ENCODE measurements at regions not wholly inside any gene's neighbourhood (a gene's known extent, or its start where the extent isn't known, plus 50 kb on each side); places are given as distances from the start of the nearest gene placed in this dataset.

GRCh38 chr3:173253471-173253870 lies 112.4 kb upstream of the SPATA16 start:
- no peak overlapping the region for H3K27ac ChIP-seq (ENCODE audit: extremely low read length, insufficient read depth, low read length)
- DNase-seq (ENCODE audit: low spot score) (no peak), ATAC-seq (no peak), FAIRE-seq (no peak)
- POLR2A ChIA-PET, result no interaction called here
- BruUV-seq (replicated peaks), result no TSS peak
- H2AFZ ChIP-seq (ENCODE audit: low read length), result no peak overlapping the region
- H3K9me3 ChIP-seq (ENCODE audit: low read length), result no peaks in the 10 kb centered on the region
- WGBS (ENCODE audit: low lambda C conversion rate), result 88% methylated on average over 1 of the region's 1 CpG
- H3K9ac ChIP-seq (ENCODE audit: insufficient read depth, low read depth, low read length), result no peak overlapping the region
- in situ Hi-C loops (cut with HindIII; ENCODE audit: extremely low pct_ligation_motif_present, low pct_unique_long_range_greater_than_20kb) (no loop called here), intact Hi-C loops (cut with micrococcal nuclease; ENCODE audit: unreplicated experiment) (no loop called here)
- no peak overlapping the region for H3K4me3 ChIP-seq (replicated peaks in 1 of 3; ENCODE audit: insufficient read depth in 1 of 3, low read depth in 2 of 3, low read length in 3 of 3)
- no peak overlapping the region for H3K4me2 ChIP-seq (ENCODE audit: low read depth, low read length)
- H3K79me2 ChIP-seq (ENCODE audit: insufficient read depth, low read length), result no peaks in the 10 kb centered on the region
- no peaks in the 10 kb centered on the region for H4K20me1 ChIP-seq (ENCODE audit: insufficient read depth, low read length)
- H3K4me1 ChIP-seq (ENCODE audit: insufficient read depth, low read length), result no peaks in the 10 kb centered on the region
- CTCF ChIA-PET (ENCODE audit: low intra/inter-chr PET ratio, low total read pairs), result no interaction called here
- no peaks in the 10 kb centered on the region for H3K27me3 ChIP-seq (ENCODE audit: control insufficient read depth in 1 of 2, insufficient read depth in 2 of 2, low read length in 2 of 2)
- no peaks in the 10 kb centered on the region for H3K36me3 ChIP-seq (replicated peaks in 1 of 2; ENCODE audit: control insufficient read depth in 1 of 2, insufficient read depth in 2 of 2, low read length in 2 of 2)
- TF ChIP-seq CBFB (CRISPR knock-in tag; IDR thresholded peaks at IDR 0.05) (no peak), MLX (CRISPR knock-in tag; IDR thresholded peaks at IDR 0.05) (no peak), SMAD9 (CRISPR knock-in tag; IDR thresholded peaks at IDR 0.05) (no peak), E2F2 (CRISPR knock-in tag; IDR thresholded peaks at IDR 0.05; ENCODE audit: borderline replicate concordance) (no peak), ZNF331 (CRISPR knock-in tag; IDR thresholded peaks at IDR 0.05) (no peak), ZFP82 (CRISPR knock-in tag; IDR thresholded peaks at IDR 0.05; ENCODE audit: borderline replicate concordance) (no peak), ASH2L (IDR thresholded peaks at IDR 0.05; ENCODE audit: insufficient read length, low read depth, low read length) (no peak), ZNF138 (CRISPR knock-in tag; IDR thresholded peaks at IDR 0.05; ENCODE audit: low read depth) (no peak), ZSCAN9 (CRISPR knock-in tag; IDR thresholded peaks at IDR 0.05; ENCODE audit: borderline replicate concordance) (no peak), ZNF772 (CRISPR knock-in tag; IDR thresholded peaks at IDR 0.05) (no peak), PBX2 (CRISPR knock-in tag; IDR thresholded peaks at IDR 0.05) (no peak), FUBP1 (CRISPR knock-in tag; IDR thresholded peaks at IDR 0.05; ENCODE audit: borderline replicate concordance) (no peak), ZNF432 (CRISPR knock-in tag; IDR thresholded peaks at IDR 0.05; ENCODE audit: borderline replicate concordance) (no peak), REST (IDR thresholded peaks at IDR 0.05; ENCODE audit: borderline replicate concordance in 1 of 2, low read depth in 1 of 2, low read length in 2 of 2) (no peak), ZNF549 (CRISPR knock-in tag; IDR thresholded peaks at IDR 0.05) (no peak), TRIM22 (IDR thresholded peaks at IDR 0.05) (no peak), HCFC1 (IDR thresholded peaks at IDR 0.05; ENCODE audit: low read depth, low read length) (no peak)

All from HepG2 (cell line).